ENCODE measurements at regions not wholly inside any gene's neighbourhood (a gene's known extent, or its start where the extent isn't known, plus 50 kb on each side); places are given as distances from the start of the nearest gene placed in this dataset.
"Not testable (repeated sequence)": the region's sequence is repeated elsewhere in the genome, so short reads cannot be mapped to it uniquely, and the experiment has no call there.

GRCh38 chr2:23050388-23050787, 334.6 kb upstream of the KLHL29 start:
- Histone ChIP-seq H3K4me3 (no peak overlapping the region), H3K27ac (no peak overlapping the region), H3K4me1 (replicated peaks in 1 of 2) (no peaks in the 10 kb centered on the region)
- 8 to 75% (median 40%) methylated on average over 1 to 2 of the region's 2 CpGs; no CpG with 5 or more reads in 1 of the 10 experiments for WGBS, 10 experiments
- peak in 1 of 8 experiments; percentile 12 for ATAC-seq (replicated peaks in 6 of 8)
- in situ Hi-C loops (cut with MboI; ENCODE audit: low pct_unique_long_range_greater_than_20kb in 2 of 9, low sequenced_read_pairs in 9 of 9, unreplicated experiment in 9 of 9) = no loop called here

DNA sequence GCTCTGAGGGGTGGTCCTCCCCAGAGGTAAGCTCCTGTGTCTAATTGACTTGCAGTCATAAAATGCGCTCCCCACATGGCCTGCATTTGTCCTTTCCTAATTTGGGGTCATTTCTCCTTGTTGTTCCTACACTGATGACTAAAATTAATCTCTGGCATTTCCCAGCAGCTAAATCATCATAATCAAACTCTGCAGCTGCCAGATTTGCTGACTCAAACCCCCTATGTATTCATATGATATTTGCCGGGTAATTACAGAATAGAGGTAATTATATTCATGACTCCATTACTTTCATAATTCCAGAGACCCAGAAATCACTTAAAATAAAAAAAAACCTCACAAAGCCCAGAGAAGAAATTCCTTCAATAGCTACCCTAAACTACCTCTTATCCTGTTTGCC, 331.4 kb upstream of the KLHL29 start:
- 0 to 100% (median 50%) methylated on average over 1 to 2 of the region's 2 CpGs; no CpG with 5 or more reads in 3 of the 10 experiments for WGBS, 10 experiments
- ATAC-seq (replicated peaks in 6 of 8) = peak in 2 of 8 experiments; percentile 23 to 29
- in situ Hi-C loops (cut with MboI; ENCODE audit: low pct_unique_long_range_greater_than_20kb in 2 of 9, low sequenced_read_pairs in 9 of 9, unreplicated experiment in 9 of 9) = no loop called here

DNA sequence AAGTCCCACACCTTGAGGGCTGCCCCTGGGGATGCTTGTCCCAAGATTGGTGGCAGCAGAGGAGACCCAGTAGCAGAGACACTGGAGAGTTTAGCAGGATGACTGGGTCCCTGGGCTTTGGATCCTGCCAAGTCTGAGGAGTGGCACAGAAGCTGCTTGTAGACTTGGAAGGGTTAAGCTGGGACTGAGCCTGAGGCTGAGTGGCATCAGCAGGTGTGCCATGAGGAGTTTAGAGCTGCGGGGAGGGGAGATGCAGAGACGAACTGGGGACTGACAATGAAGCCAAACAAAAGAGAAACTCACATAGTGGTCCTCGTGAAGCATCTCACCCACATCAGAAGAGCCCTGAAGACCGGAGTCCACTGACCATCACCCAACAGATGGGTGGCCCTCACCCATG, 329.7 kb upstream of the KLHL29 start:
- no peak overlapping the region for H3K27ac ChIP-seq
- in situ Hi-C loops (cut with MboI; ENCODE audit: low pct_unique_long_range_greater_than_20kb in 2 of 9, low sequenced_read_pairs in 9 of 9, unreplicated experiment in 9 of 9) = no loop called here
- H3K4me3 ChIP-seq = no peak overlapping the region
- ATAC-seq (replicated peaks in 6 of 8) = no peak
- H3K4me1 ChIP-seq (replicated peaks in 1 of 2) = no peaks in the 10 kb centered on the region
- 0 to 80% (median 29%) methylated on average over 1 to 4 of the region's 4 CpGs; no CpG with 5 or more reads in 4 of the 10 experiments for WGBS, 10 experiments

More for the DNA sequence above, 331.4 kb upstream of the KLHL29 start:
- Histone ChIP-seq H3K4me1 (replicated peaks in 1 of 2) (no peaks in the 10 kb centered on the region), H3K4me3 (no peak overlapping the region), H3K27ac (no peak overlapping the region)

- H3K4me3 ChIP-seq; H3K27ac ChIP-seq; ATAC-seq (replicated peaks in 6 of 8); in situ Hi-C loops (cut with MboI; ENCODE audit: low pct_unique_long_range_greater_than_20kb in 2 of 9, low sequenced_read_pairs in 9 of 9, unreplicated experiment in 9 of 9); H3K4me1 ChIP-seq (replicated peaks in 1 of 2): not testable (repeated sequence)
- 28 to 89% (median 69%) methylated on average over 1 to 4 of the region's 4 CpGs; no CpG with 5 or more reads in 2 of the 10 experiments for WGBS, 10 experiments
Measured at GRCh38 chr2:23056846-23057245, 328.1 kb upstream of the KLHL29 start.

DNA sequence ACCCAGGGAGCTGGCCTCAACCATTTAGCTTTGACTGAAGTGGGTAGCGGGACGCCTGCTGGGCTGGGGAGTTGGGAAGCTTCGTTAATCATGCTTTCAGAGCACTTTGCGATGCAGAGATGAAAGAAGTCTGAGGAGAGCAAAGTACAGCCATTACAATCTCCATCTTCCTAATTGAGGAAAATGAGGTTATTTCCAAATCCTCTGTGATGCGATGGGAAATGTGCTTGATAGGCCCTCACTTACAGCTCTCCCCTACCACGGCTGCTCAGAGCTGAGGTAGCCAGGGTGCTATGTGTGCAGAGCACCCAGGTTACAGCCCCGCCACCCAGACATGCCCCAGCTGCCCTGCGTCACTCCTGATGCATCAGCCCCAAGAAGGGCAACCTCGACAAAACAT, 326.5 kb upstream of the KLHL29 start:
- no peak overlapping the region for H3K27ac ChIP-seq
- in situ Hi-C loops (cut with MboI; ENCODE audit: low pct_unique_long_range_greater_than_20kb in 2 of 9, low sequenced_read_pairs in 9 of 9, unreplicated experiment in 9 of 9) = no loop called here
- no peaks in the 10 kb centered on the region for H3K4me1 ChIP-seq (replicated peaks in 1 of 2)
- no peak for ATAC-seq (replicated peaks in 6 of 8)
- WGBS, 10 experiments = 20 to 82% (median 73%) methylated on average over 1 to 6 of the region's 9 CpGs; no CpG with 5 or more reads in 3 of the 10 experiments
- no peak overlapping the region for H3K4me3 ChIP-seq

GRCh38 chr2:23065210-23065609, 319.8 kb upstream of the KLHL29 start:
- H3K4me1 ChIP-seq (replicated peaks in 1 of 2) = no peaks in the 10 kb centered on the region
- in situ Hi-C loops (cut with MboI; ENCODE audit: low pct_unique_long_range_greater_than_20kb in 2 of 9, low sequenced_read_pairs in 9 of 9, unreplicated experiment in 9 of 9) = no loop called here
- no peak overlapping the region for H3K27ac ChIP-seq
- ATAC-seq (replicated peaks in 6 of 8) = no peak
- H3K4me3 ChIP-seq = no peak overlapping the region
- WGBS, 10 experiments = 65 to 100% (median 92%) methylated on average over 1 to 3 of the region's 4 CpGs; no CpG with 5 or more reads in 4 of the 10 experiments

GRCh38 chr2:23065936-23066335, 319.0 kb upstream of the KLHL29 start:
- peak in 2 of 8 experiments; percentile 39 to 52 for ATAC-seq (replicated peaks in 6 of 8)
- in situ Hi-C loops (cut with MboI; ENCODE audit: low pct_unique_long_range_greater_than_20kb in 2 of 9, low sequenced_read_pairs in 9 of 9, unreplicated experiment in 9 of 9) = no loop called here
- H3K27ac ChIP-seq = no peak overlapping the region
- H3K4me1 ChIP-seq (replicated peaks in 1 of 2) = no peaks in the 10 kb centered on the region
- no peak overlapping the region for H3K4me3 ChIP-seq
- WGBS, 10 experiments = 0 to 63% (median 25%) methylated on average over 1 to 8 of the region's 8 CpGs; no CpG with 5 or more reads in 4 of the 10 experiments

- no peak overlapping the region for H3K27ac ChIP-seq
- no peaks in the 10 kb centered on the region for H3K4me1 ChIP-seq (replicated peaks in 1 of 2)
- in situ Hi-C loops (cut with MboI; ENCODE audit: low pct_unique_long_range_greater_than_20kb in 2 of 9, low sequenced_read_pairs in 9 of 9, unreplicated experiment in 9 of 9) = no loop called here
- no peak overlapping the region for H3K4me3 ChIP-seq
- no peak for ATAC-seq (replicated peaks in 6 of 8)
- WGBS, 10 experiments = 9 to 100% (median 88%) methylated on average over 1 to 3 of the region's 3 CpGs; no CpG with 5 or more reads in 1 of the 10 experiments
Measured at GRCh38 chr2:23066686-23067085, 318.3 kb upstream of the KLHL29 start.

- no peak overlapping the region for H3K27ac ChIP-seq
- peaks cover 0 to 3% of the 10 kb centered on the region in 2 donors for H3K4me1 ChIP-seq (replicated peaks in 1 of 2)
- no peak overlapping the region for H3K4me3 ChIP-seq
- WGBS, 10 experiments = 40 to 90% (median 82%) methylated on average over 1 to 3 of the region's 3 CpGs; no CpG with 5 or more reads in 2 of the 10 experiments
- ATAC-seq (replicated peaks in 6 of 8) = no peak
- in situ Hi-C loops (cut with MboI; ENCODE audit: low pct_unique_long_range_greater_than_20kb in 2 of 9, low sequenced_read_pairs in 9 of 9, unreplicated experiment in 9 of 9) = no loop called here
Measured at GRCh38 chr2:23069156-23069555, 315.8 kb upstream of the KLHL29 start.

GRCh38 chr2:23069923-23070322, 315.1 kb upstream of the KLHL29 start:
- in situ Hi-C loops (cut with MboI; ENCODE audit: low pct_unique_long_range_greater_than_20kb in 2 of 9, low sequenced_read_pairs in 9 of 9, unreplicated experiment in 9 of 9) = no loop called here
- H3K27ac ChIP-seq = no peak overlapping the region
- ATAC-seq (replicated peaks in 6 of 8) = peak in 2 of 8 experiments; percentile 49 to 65
- H3K4me1 ChIP-seq (replicated peaks in 1 of 2) = peaks cover 0 to 3% of the 10 kb centered on the region in 2 donors
- H3K4me3 ChIP-seq = no peak overlapping the region
- 0 to 47% (median 26%) methylated on average over 1 to 3 of the region's 3 CpGs; no CpG with 5 or more reads in 1 of the 10 experiments for WGBS, 10 experiments

GRCh38 chr2:23073056-23073455, 311.9 kb upstream of the KLHL29 start:
- H3K4me3 ChIP-seq = no peak overlapping the region
- no peak for ATAC-seq (replicated peaks in 6 of 8)
- no peak overlapping the region for H3K27ac ChIP-seq
- H3K4me1 ChIP-seq (replicated peaks in 1 of 2) = peaks cover 0 to 3% of the 10 kb centered on the region in 2 donors
- in situ Hi-C loops (cut with MboI; ENCODE audit: low pct_unique_long_range_greater_than_20kb in 2 of 9, low sequenced_read_pairs in 9 of 9, unreplicated experiment in 9 of 9) = no loop called here

DNA sequence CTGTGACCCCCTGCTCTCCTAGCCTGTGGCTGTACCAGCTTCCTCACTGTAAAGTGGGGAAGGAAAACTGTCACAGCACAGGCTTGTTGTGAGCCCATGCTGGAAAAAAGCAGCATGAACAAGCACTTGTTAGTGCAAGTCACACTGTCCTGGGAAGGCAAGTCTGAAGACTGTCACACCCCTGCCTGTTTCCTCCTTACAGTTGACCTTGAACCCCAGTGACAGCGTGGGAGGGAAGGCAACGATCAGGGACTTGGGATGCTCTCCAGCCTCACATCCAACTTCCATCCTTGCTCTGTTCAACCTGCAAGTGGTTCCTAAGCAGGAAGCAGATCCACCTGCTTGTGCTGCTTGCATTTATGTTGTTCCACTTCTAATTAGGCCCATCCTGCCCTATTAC, 311.3 kb upstream of the KLHL29 start:
- Histone ChIP-seq H3K4me3 (no peak overlapping the region), H3K4me1 (replicated peaks in 1 of 2) (peaks cover 0 to 3% of the 10 kb centered on the region in 2 donors), H3K27ac (no peak overlapping the region)
- in situ Hi-C loops (cut with MboI; ENCODE audit: low pct_unique_long_range_greater_than_20kb in 2 of 9, low sequenced_read_pairs in 9 of 9, unreplicated experiment in 9 of 9) = no loop called here
- ATAC-seq (replicated peaks in 6 of 8) = no peak
- 0 to 80% (median 50%) methylated on average over 1 to 2 of the region's 2 CpGs; no CpG with 5 or more reads in 7 of the 10 experiments for WGBS, 10 experiments

DNA sequence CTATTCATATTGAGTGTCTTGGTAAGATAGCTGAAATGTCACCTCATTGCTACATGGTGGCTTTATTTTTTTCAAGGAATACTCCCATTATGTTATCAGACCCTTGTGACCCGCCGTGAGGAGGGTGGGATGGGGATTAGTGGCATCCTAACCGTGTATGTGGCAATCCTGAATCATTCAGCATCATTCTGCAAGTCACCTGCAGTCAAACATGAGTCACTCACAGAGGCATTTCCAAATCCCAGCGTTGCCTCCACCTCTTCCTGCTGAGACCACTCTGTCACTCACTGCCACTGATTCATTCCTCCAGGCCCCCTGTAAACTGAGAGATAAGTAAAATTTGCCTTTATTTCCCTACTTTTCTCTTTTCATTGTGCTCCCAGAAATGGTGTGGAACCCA, 307.4 kb upstream of the KLHL29 start:
- WGBS, 10 experiments = 0 to 80% (median 24%) methylated on average over 1 to 3 of the region's 4 CpGs; no CpG with 5 or more reads in 2 of the 10 experiments
- Histone ChIP-seq H3K4me1 (replicated peaks in 1 of 2) (peaks cover 0 to 3% of the 10 kb centered on the region in 2 donors), H3K27ac (no peak overlapping the region), H3K4me3 (no peak overlapping the region)
- in situ Hi-C loops (cut with MboI; ENCODE audit: low pct_unique_long_range_greater_than_20kb in 2 of 9, low sequenced_read_pairs in 9 of 9, unreplicated experiment in 9 of 9) = no loop called here
- ATAC-seq (replicated peaks in 6 of 8) = peak in 3 of 8 experiments; percentile 64 to 70 (median 70)

DNA sequence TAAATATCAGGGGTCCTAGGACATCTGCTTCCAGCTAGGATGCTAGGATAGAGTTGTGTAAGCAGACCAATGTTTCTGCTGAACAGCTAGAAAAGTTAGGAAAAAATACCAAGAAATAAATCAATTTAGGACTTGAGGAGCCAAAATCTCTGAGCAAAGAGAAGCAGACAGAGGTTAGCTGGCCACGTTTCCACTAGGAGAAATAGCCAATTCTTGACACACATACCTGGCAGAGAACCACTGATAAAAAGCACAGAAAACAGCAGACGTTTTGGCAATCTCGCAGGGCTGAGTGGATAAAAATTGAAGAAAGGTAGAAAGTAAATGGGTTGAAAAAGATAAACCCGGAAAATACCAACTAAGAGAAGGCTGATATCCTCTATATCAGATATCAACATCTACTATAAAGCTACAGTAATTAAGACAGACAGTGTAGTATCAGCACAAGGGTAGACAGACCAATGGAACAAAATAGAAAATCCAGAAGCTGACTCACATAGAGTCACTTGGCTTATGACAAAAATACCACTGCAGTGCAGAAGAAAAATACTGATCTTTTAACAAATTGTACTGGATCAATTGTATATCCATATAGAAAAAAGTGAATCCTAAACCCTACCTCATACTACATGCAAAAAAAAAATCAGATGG, 306.1 kb upstream of the KLHL29 start:
- H3K4me1 ChIP-seq (replicated peaks in 1 of 2) = no peaks in the 10 kb centered on the region
- H3K4me3 ChIP-seq = no peak overlapping the region
- ATAC-seq (replicated peaks in 6 of 8) = no peak
- WGBS, 10 experiments = 4 to 86% (median 59%) methylated on average over 2 to 4 of the region's 4 CpGs
- in situ Hi-C loops (cut with MboI; ENCODE audit: low pct_unique_long_range_greater_than_20kb in 2 of 9, low sequenced_read_pairs in 9 of 9, unreplicated experiment in 9 of 9) = no loop called here
- no peak overlapping the region for H3K27ac ChIP-seq

Measured in motor neuron (in vitro differentiated cells).